ENCODE measurements at regions not wholly inside any gene's neighbourhood (a gene's known extent, or its start where the extent isn't known, plus 50 kb on each side); places are given as distances from the start of the nearest gene placed in this dataset.

DNA sequence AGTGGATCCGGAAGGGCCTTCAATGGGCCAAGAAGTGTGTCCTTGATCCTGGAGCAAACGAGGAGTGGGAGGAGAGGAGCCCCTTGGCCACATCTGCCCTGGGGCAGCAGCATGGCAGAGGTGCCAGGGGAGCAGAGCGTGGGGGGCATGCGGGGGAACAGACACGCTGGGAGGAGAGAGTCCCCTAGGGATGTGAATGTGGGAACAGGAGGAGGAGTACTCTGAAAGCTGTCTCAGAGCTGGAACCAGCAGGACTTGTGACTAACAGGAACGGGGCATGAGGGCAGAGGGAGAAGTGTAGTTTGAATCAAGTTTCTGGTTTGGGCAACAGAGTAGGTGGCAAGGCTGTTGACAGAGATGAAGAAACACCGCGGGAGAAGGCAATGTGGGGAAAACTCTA is 54.5 kb upstream of the SLC35C1 start:
- H3K36me3 ChIP-seq (ENCODE audit: control insufficient read depth in 2 of 4, insufficient read depth in 4 of 4, low read length in 3 of 4): no peaks in the 10 kb centered on the region
- no peak overlapping the region for H3K4ac ChIP-seq (replicated peaks; ENCODE audit: insufficient read length, low read depth, low read length)
- WGBS, 2 experiments (ENCODE audit: extremely low coverage in 1 of 2, insufficient coverage in 1 of 2, insufficient read length in 1 of 2, insufficient replicate concordance in 2 of 2, low coverage in 1 of 2, low lambda C conversion rate in 2 of 2, missing lambda C conversion rate in 1 of 2): 77% methylated on average over 8 of the region's 8 CpGs; no CpG with 5 or more reads in 1 of the 2 experiments
- no peak overlapping the region for H4K91ac ChIP-seq (replicated peaks; ENCODE audit: insufficient read length, low read length)
- no peak overlapping the region for H2BK120ac ChIP-seq (replicated peaks; ENCODE audit: low read depth, low read length)
- CTCF ChIA-PET (ENCODE audit: partially characterized antibody): interaction anchor here (0.9 to 2.1 kb wide), 4 partner anchors 9 to 96 kb away, joined by 3 to 7 read pairs (median 3); no protein-coding TSS in a partner anchor
- no peak overlapping the region for H3K4me2 ChIP-seq (ENCODE audit: insufficient read depth in 1 of 2, low read depth in 2 of 2, low read length in 2 of 2)
- no peaks in the 10 kb centered on the region for H3K79me1 ChIP-seq (ENCODE audit: low read depth, low read length)
- POLR2A ChIA-PET (ENCODE audit: partially characterized antibody): no interaction called here
- no peak overlapping the region for H3K9ac ChIP-seq (replicated peaks in 1 of 4; ENCODE audit: extremely low read depth in 1 of 4, low read depth in 3 of 4, low read length in 3 of 4)
- H3K4me1 ChIP-seq (replicated peaks in 1 of 4; ENCODE audit: control insufficient read depth in 3 of 4, insufficient read depth in 4 of 4, low read length in 3 of 4): no peaks in the 10 kb centered on the region
- H3K27me3 ChIP-seq (replicated peaks in 1 of 4; ENCODE audit: control insufficient read depth in 3 of 4, extremely low read depth in 1 of 4, insufficient read depth in 3 of 4, low read length in 3 of 4): no peaks in the 10 kb centered on the region
- no peak overlapping the region for H3K4me3 ChIP-seq (ENCODE audit: extremely low read depth in 1 of 4, insufficient read depth in 2 of 4, low read depth in 3 of 4, low read length in 4 of 4)
- H3K79me2 ChIP-seq (ENCODE audit: control insufficient read depth in 1 of 2, insufficient read depth in 2 of 2, low read length in 2 of 2): no peaks in the 10 kb centered on the region
- TF ChIP-seq FOSL1 (IDR thresholded peaks at IDR 0.05; ENCODE audit: insufficient read depth, low read depth, low read length) (no peak), ZNF274 (IDR thresholded peaks at IDR 0.05; ENCODE audit: borderline replicate concordance, extremely low read depth, low read length) (no peak), BCL11A (IDR thresholded peaks at IDR 0.05; ENCODE audit: low read depth in 2 of 2, low read length in 2 of 2) (no peak), POLR2AphosphoS5 (IDR thresholded peaks at IDR 0.05; ENCODE audit: low read depth, low read length) (no peak)
- DNase-seq (ENCODE audit: low read depth in 1 of 2, low spot score in 2 of 2) (no peak), FAIRE-seq (no peak)
- no peak overlapping the region for H2AK5ac ChIP-seq (ENCODE audit: low read depth, low read length)
- no peak overlapping the region for H3K18ac ChIP-seq (ENCODE audit: extremely low read depth, low read length)
- H3K27ac ChIP-seq (ENCODE audit: low read depth, low read length): no peak overlapping the region
- H2BK20ac ChIP-seq (ENCODE audit: low read length): no peak overlapping the region
- no peak overlapping the region for H4K5ac ChIP-seq (ENCODE audit: insufficient read length, low read depth, low read length)
- H3K23ac ChIP-seq (ENCODE audit: insufficient read length): no peak overlapping the region
- H2AFZ ChIP-seq (ENCODE audit: low read length): no peak overlapping the region
- no peaks in the 10 kb centered on the region for H3K23me2 ChIP-seq (ENCODE audit: low read depth, low read length)
- H2BK12ac ChIP-seq (ENCODE audit: low read depth, low read length): no peak overlapping the region
- H3K14ac ChIP-seq (ENCODE audit: insufficient read length): no peak overlapping the region
- no peaks in the 10 kb centered on the region for H3K9me3 ChIP-seq (ENCODE audit: insufficient read depth in 2 of 2, low read depth in 1 of 2, low read length in 1 of 2)
- H3K56ac ChIP-seq (replicated peaks; ENCODE audit: insufficient read length, low read depth, low read length): no peak overlapping the region
- no peak overlapping the region for H2BK5ac ChIP-seq (ENCODE audit: low read depth, low read length)
- H4K8ac ChIP-seq (ENCODE audit: extremely low read depth, insufficient read depth, low read length): no peak overlapping the region
- H4K20me1 ChIP-seq (replicated peaks in 1 of 2; ENCODE audit: control insufficient read depth in 1 of 2, insufficient read depth in 2 of 2, low read length in 2 of 2): no peaks in the 10 kb centered on the region
- H2BK15ac ChIP-seq (ENCODE audit: low read length): no peak overlapping the region
